ENCODE measurements at regions not wholly inside any gene's neighbourhood (a gene's known extent, or its start where the extent isn't known, plus 50 kb on each side); places are given as distances from the start of the nearest gene placed in this dataset.
"Not testable (repeated sequence)": the region's sequence is repeated elsewhere in the genome, so short reads cannot be mapped to it uniquely, and the experiment has no call there.

- no peak for DNase-seq
These were observed 60.2 kb downstream of the GLUL start for GRCh38 chr1:182331387-182331786.

DNA sequence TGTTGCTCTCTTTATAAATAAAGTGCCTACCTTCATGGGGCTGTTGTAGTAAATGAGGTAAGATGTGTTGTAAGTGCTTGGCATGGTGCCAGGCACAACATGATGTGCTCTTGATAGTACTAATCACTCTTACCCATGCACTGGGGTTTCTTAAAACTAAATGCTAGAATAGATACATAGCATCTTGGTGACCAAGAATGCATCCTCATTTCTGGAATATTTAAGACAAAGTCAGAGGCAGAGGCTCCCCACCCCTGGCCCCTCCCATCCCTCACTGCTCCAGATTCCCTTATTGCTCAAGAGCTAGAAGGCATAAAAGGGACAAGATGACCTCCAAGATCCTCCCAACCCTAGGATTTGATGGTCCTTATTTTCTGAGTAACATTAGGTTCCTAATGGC, 61.3 kb downstream of the GLUL start:
- no peak for DNase-seq

GRCh38 chr1:182329471-182329870, 62.1 kb downstream of the GLUL start:
- DNase-seq = no peak

GRCh38 chr1:182328591-182328990, 63.0 kb downstream of the GLUL start:
- DNase-seq = no peak

DNA sequence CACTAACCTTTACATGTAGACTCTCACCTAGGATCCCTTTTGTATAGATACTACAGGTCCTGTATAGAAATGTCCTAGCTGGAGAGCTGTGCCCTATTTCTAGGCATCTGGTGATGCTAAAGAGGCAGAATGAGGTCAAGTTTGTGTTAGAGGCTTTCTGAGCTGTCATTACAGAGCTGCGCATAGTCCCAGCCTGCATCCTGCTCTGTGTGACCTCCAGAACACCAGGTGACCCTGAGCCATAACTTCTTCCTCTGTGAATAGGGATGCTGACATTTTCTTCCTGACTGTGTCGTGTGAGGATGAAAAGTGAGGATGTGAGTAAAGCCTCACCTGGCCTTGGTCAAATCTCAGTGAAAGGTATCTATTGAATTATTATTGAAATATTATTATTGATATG, 66.3 kb downstream of the GLUL start:
- no peak for DNase-seq

GRCh38 chr1:182321532-182321931, 70.1 kb downstream of the GLUL start:
- DNase-seq = not testable (repeated sequence)

GRCh38 chr1:182317611-182318161, 73.9 kb downstream of the GLUL start:
- no peak for DNase-seq

DNA sequence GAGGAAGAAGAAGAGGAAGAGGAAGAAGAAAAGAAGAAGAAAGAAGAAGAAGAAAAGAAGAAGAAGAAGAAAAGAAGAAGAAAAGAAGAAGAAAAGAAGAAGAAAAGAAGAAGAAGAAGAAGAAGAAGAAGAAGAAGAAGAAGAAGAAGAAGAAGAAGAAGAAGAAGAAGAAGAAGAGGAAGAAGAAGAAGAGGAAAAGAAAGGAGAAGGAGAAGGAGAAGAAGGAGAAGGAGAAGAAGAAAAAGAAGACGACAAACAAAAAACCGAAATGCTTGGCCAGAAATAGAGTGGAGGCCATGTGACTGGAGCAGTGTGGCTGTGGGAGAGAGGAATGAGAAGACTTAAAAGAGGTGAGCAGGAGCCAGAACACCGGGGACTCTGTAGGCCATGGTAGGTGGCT, 75.1 kb downstream of the GLUL start:
- DNase-seq = not testable (repeated sequence)

DNA sequence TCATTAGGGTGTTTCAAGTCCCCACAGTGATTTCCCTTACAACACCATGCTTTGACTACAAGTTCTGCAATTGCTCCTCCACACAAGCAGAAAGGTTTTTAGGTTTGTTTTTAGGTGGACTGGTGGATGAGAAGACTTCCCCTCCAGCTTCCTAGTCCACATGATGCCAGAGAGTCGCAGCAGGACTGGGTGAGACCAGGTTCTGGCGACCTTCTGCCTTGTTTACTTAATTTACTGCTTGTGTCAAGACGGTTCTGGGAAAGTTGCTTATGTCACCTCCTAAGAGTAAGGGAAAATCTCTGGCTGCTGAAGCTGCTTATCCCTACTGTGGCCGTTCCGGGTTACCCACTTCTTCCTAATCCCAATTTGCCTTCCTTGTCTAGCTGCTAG, 76.4 kb downstream of the GLUL start:
- no peak for DNase-seq

DNA sequence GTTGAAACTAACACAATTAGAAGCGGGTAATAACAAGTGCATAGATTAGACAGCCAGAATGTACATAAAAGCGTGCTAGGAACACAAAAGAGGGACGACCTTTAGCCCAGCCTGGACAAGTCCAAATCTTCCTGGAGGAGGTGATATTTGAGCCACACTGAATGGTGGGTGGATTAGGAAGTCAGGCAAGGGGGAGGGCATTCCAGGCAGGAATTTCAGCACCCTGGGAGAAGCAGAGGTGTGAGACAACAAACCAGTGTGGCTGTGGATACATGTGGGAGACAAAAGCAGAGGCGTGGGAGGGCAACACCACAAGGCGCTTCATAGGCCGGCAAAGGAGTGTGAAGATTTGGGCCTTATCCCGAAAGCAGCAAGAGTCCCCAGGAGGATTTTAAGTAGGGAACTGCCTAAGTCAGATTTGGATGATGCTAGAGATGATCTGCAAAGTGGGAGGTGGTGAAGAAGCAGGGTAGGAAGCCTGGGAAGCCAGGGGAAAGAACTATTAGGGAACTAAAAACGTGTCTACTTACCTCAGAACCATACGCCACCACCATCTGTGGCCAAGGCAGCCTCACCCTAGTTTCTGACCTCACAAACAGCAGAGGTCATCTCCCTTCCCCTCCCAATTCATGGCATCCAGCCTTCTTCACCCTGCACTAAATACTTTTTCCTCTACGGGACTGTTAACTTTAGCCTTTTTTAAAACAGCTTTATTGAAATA, 81.8 kb downstream of the GLUL start:
- DNase-seq = no peak

GRCh38 chr1:182308826-182309225, 82.8 kb downstream of the GLUL start:
- no peak for DNase-seq

DNA sequence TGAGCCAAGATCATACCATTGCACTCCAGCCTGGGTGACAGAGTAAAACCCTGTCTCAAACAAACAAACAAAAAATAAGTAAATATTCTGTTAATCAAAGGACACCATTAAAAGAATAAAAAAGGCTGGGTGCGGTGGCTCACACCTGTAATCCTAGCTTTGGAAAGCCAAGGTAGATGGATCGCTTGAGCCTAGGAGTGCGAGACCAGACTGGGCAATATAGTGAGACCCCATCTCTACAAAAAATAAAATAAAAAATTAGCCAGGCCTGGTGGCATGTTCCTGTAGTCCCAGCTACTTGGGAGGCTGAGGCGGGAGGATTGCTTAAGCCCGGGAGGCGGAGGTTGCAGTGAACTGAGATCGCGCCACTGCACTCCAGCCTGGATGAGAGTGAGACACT, 84.1 kb downstream of the GLUL start:
- DNase-seq = not testable (repeated sequence)

GRCh38 chr1:182305861-182306260, 85.7 kb downstream of the GLUL start:
- DNase-seq = no peak

DNA sequence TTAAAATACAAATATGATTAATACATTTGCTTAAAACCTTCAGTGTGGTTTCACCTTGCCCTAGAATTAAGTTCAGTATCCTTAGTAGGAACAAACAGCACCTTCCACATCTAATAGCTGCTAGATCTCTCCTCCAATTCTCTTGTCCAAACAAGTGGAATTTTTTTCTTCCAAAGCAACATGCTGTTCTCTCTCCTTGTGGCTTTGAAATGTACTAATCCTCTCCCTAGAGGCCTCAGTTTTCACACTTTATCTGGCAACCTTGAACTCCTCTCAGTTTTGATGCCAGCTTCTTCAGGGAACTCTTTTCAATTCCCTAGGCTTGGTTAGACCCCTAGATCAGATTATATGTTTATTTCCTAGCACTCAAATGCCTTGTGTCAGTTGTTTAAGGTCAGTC, 87.0 kb downstream of the GLUL start:
- DNase-seq = no peak

- DNase-seq = no peak
These were observed 87.4 kb downstream of the GLUL start for GRCh38 chr1:182304218-182304617.

GRCh38 chr1:182303778-182304177, 87.8 kb downstream of the GLUL start:
- DNase-seq = no peak

GRCh38 chr1:182301467-182302198, 90.0 kb downstream of the GLUL start:
- no peak for DNase-seq

DNA sequence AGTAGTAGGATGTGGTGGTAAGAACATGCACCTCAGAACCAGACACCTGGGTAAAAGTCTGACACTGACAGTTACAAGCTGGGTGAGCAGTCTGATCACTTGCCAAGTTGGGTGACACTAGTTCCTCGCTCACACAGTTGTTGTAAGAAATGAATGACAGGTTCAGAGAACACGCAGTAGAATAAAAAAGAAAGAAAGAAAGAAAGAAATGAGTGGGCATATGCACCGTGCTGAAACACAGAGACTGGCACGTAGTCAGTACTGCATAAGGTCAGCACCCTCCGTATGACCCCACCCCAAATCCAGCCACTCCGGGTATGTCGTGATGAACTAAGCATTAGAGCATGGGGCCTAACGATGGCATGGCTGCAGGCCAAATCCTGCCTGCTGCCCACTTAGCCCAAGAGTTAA, 90.6 kb downstream of the GLUL start:
- DNase-seq = no peak

DNA sequence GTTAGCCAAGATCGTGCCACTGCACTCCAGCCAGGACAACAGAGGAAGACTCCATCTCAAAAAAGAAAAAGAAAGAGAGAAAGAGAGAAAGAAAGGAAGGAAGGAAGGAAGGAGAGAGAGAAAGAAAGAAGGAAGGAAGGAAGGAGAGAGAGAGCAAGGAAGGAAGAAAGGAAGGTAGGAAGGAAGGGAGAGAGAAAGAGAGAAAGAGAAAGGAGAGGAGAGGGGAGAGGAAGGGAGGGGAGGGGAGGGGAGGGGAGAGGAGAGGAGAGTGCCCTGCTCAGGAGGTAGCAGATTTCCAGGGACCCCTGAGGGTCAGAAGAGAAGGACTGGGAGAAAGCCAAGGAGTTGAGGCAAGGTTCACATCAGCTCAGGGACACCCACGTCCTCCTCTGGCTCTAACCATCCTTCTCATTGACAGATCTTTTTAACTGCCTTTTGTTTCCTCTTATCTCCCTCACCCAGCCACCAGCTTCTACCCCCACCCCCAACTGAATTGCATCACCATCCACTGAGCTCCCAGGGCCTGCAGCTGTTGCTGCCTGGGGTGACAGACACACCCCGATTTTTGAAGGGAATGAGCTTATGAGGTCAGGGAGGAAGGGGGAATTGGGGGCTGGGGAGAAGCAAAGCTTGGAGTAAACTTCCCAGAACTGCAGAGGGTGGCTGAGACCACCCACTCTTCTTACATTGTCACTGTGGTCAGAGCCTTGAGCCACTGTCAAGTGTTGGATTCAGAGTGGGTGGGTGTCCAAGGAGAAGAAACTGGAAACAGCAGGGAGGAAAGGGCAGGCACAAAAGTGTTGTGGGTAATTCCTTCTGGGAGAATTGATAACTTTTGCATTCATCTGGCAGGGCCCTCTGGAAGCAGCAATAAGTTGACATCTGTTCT, 91.6 kb downstream of the GLUL start:
- peak; percentile 5 for DNase-seq

- not testable (repeated sequence) for DNase-seq
These were observed 92.4 kb downstream of the GLUL start for GRCh38 chr1:182299054-182299727.

GRCh38 chr1:182297335-182297734, 94.3 kb downstream of the GLUL start:
- no peak for DNase-seq

GRCh38 chr1:182295697-182296096, 95.9 kb downstream of the GLUL start:
- no peak for DNase-seq
